ENCODE measurements at regions not wholly inside any gene's neighbourhood (a gene's known extent, or its start where the extent isn't known, plus 50 kb on each side); places are given as distances from the start of the nearest gene placed in this dataset.

DNA sequence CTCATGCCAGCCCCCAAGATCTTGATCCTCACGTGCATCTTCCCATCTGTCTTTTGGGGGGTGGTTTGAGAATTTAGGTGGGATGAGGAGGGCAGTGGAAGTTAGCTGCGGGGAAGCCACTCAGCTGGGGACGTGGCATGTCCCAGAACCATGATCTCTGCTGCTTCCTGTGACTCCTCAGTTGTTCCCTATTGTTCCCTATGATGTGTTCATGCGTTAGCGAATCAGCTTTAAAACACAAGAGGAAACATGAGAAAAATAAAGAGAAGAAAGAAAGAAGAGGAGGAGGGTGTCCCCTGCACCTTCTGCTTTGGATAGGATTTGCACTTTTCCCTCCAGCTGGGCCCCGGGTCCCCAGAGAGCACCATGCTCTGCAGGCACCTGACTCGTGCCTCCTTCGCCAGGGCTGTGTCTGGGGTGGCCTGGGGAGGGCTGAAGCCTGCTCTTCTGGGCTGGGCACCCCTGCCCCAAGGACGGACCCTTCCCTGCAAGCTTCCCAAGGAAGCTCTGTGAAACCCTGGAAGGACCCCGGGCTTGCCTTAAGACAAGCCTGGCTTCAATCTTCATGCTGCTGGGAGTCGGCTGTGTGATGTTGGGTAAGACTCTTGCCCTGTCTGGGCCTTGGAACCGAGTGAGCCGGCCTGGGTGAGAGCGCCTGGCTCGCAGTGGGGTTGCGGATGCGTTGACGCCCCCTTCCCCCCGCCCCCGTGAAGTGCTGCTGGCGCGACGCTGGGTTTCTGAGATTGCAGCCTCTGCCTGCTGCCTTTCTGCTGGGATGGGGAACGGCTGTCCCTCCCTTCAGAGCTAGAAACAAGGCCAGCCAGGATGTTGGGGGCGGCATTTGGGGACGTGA lies 62.8 kb upstream of the CIBAR2 start:
- TF ChIP-seq EZH2phosphoT487 (IDR thresholded peaks at IDR 0.05; ENCODE audit: low read depth, severe bottlenecking, unreplicated experiment): no peak
- TF ChIP-seq, protein P1, sequence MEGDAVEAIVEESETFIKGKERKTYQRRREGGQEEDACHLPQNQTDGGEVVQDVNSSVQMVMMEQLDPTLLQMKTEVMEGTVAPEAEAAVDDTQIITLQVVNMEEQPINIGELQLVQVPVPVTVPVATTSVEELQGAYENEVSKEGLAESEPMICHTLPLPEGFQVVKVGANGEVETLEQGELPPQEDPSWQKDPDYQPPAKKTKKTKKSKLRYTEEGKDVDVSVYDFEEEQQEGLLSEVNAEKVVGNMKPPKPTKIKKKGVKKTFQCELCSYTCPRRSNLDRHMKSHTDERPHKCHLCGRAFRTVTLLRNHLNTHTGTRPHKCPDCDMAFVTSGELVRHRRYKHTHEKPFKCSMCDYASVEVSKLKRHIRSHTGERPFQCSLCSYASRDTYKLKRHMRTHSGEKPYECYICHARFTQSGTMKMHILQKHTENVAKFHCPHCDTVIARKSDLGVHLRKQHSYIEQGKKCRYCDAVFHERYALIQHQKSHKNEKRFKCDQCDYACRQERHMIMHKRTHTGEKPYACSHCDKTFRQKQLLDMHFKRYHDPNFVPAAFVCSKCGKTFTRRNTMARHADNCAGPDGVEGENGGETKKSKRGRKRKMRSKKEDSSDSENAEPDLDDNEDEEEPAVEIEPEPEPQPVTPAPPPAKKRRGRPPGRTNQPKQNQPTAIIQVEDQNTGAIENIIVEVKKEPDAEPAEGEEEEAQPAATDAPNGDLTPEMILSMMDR (IDR thresholded peaks at IDR 0.05; ENCODE audit: poor library complexity): no peak

All from hepatocyte (in vitro differentiated cells).